IgD-negative memory B cell (primary cell): ENCODE measurements at regions not wholly inside any gene's neighbourhood (a gene's known extent, or its start where the extent isn't known, plus 50 kb on each side); places are given as distances from the start of the nearest gene placed in this dataset.
"Not testable (repeated sequence)": the region's sequence is repeated elsewhere in the genome, so short reads cannot be mapped to it uniquely, and the experiment has no call there.

Experiments used
- H3K27ac Mint-ChIP-seq, 3 donors: one replicate each; pipeline ENCODE4 v1.8.0; 2020 to 2022; ENCODE audit warnings: mild to moderate bottlenecking in 3 of 3, mixed read lengths in 3 of 3, moderate library complexity in 1 of 3
- H3K27me3 Mint-ChIP-seq: one replicate; pipeline ENCODE4 v1.8.0; 2021; ENCODE audit warnings: mixed read lengths
- H3K36me3 Mint-ChIP-seq: one replicate; pipeline ENCODE4 v1.8.0; 2020; ENCODE audit warnings: mild to moderate bottlenecking, mixed read lengths
- H3K4me1 Mint-ChIP-seq, 3 donors: one replicate each; pipeline ENCODE4 v1.8.0; 2020 to 2022; ENCODE audit warnings: mixed read lengths in 3 of 3, mild to moderate bottlenecking in 1 of 3
- H3K4me3 Mint-ChIP-seq, 4 donors: one replicate each; pipeline ENCODE4 v1.8.0; 2020 to 2022; ENCODE audit warnings: mild to moderate bottlenecking in 4 of 4, mixed read lengths in 4 of 4, moderate library complexity in 3 of 4
- H3K9me3 Mint-ChIP-seq, 3 donors: one replicate each; pipeline ENCODE4 v1.8.0; 2020 to 2021; ENCODE audit warnings: mixed read lengths in 3 of 3, mild to moderate bottlenecking in 1 of 3

DNA sequence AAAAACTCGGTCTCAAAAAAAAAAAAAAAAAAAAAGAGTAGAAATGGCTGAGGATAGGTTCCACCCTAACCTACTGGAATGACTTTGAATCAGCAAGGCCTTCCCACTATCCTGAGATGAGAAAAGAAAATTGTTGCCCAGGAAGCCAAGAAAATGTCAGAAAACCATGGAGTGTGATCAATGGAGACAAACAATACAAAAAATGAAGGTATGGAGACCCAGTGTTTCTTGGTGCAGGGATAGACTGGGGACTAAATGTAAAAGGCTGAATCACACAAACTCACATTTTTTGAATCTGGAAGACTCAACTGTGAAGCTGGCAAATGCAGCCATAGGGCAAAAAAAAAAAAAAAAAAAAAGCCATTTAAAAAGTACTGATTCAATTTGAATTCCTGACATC lies 364.3 kb upstream of the ANKRD30A start:
- H3K36me3 Mint-ChIP-seq = no peaks in the 10 kb centered on the region
- H3K27me3 Mint-ChIP-seq = no peaks in the 10 kb centered on the region
- no peak overlapping the region for H3K4me3 Mint-ChIP-seq
- H3K9me3 Mint-ChIP-seq = peaks cover 0 to 2% (median 0%) of the 10 kb centered on the region in 3 donors
- H3K27ac Mint-ChIP-seq = no peak overlapping the region
- no peaks in the 10 kb centered on the region for H3K4me1 Mint-ChIP-seq

DNA sequence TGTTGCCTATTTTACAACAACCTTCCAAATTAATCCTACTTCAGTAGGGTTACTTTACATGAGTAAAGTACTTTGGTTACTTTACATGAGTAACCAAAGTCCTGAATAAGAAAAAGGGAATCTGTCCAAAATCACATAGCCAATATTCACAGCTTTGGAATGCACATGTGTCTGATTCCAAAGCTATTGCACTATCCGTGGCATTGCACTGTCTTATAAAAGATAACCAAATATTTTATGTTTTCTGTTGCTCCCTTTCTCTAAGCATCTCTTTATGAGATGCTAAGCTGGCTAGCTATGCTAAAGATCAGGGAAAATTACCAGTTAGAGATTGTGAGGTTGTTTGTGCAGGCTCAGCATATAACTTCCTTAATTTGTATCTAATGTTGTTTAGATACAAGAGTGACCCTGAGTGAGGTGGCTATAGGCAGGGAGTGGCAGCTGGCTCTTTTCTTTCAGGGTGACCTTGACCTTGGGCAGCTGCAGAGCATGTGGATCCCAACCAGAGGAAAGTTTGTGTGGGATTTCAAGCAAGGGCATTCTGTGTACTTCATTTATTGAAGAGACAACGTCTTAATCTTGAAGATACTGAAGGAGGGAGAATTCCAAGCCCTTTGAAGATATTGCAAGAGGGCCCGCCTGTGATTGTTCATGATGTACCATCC lies 366.1 kb upstream of the ANKRD30A start:
- no peaks in the 10 kb centered on the region for H3K36me3 Mint-ChIP-seq
- no peak overlapping the region for H3K4me3 Mint-ChIP-seq
- no peak overlapping the region for H3K27ac Mint-ChIP-seq
- H3K9me3 Mint-ChIP-seq = peaks cover 0 to 2% (median 0%) of the 10 kb centered on the region in 3 donors
- no peaks in the 10 kb centered on the region for H3K27me3 Mint-ChIP-seq
- no peaks in the 10 kb centered on the region for H3K4me1 Mint-ChIP-seq

DNA sequence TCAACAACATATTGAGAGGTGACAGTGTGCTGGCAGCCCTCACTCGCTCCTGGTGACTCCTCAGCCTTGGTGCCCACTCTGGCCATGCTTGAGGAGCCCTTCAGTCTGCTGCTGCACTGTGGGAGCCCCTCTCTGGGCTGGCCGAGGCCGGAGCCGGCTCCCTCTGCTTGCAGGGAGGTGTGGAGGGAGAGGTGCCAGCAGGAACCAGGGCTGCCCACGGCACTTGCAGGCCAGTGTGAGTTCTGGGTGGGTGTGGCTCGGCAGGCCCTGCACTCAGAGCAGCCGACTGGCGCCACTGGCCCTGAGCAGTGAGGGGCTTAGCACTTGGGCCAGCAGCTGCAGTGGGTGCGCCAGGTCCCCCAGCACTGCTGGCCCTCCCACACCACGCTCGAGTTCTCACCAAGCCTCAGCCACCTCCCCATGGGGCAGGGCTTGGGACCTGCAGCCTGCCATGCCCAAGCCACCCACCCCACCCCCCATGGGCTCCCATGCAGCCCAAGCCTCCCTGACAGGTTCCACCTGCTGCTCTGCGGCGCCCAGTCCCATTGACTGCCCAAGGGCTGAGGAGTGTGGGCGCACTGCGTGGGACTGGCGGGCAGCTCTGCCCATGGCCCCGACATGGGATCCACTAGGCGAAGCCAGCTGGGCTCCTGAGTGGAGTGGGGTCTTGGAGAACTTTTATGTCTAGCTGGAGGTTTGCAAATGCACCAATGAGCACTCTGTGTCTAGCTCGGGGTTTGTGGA lies 377.1 kb upstream of the ANKRD30A start:
- Mint-ChIP-seq H3K9me3 (peaks cover 0 to 5% (median 3%) of the 10 kb centered on the region in 3 donors), H3K4me1 (no peaks in the 10 kb centered on the region), H3K27ac (no peak overlapping the region), H3K36me3 (peaks cover 2% of the 10 kb centered on the region), H3K27me3 (no peaks in the 10 kb centered on the region), H3K4me3 (no peak overlapping the region)

DNA sequence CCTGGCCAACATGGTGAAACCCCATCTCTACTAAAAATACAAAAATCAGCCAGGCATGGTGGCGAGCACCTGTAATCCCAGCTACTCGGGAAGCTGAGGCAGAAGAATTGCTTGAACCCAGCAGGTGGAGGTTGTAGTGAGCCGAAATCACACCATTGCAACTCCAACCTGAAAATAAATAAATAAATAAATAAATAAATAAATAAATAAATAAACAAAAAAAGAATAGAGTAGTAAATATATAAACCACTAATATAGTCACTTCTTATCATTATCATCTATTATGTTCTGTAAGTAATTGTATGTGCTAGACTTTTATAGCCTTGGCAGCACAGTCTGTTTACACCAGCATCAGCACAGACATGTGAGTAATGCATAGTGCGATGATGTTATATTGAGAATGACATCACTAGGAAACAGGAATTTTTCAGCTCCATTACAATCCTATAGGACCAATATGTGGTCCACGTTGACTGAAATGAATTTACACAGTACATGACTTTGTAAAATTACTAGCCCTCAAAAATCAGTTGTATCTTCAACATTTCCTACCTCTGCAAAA lies 385.4 kb upstream of the ANKRD30A start:
- Mint-ChIP-seq H3K9me3 (peaks cover 0 to 4% (median 0%) of the 10 kb centered on the region in 3 donors), H3K27ac (no peak overlapping the region), H3K27me3 (no peaks in the 10 kb centered on the region), H3K4me3 (no peak overlapping the region), H3K4me1 (peaks cover 0 to 2% (median 0%) of the 10 kb centered on the region in 3 donors), H3K36me3 (no peaks in the 10 kb centered on the region)

DNA sequence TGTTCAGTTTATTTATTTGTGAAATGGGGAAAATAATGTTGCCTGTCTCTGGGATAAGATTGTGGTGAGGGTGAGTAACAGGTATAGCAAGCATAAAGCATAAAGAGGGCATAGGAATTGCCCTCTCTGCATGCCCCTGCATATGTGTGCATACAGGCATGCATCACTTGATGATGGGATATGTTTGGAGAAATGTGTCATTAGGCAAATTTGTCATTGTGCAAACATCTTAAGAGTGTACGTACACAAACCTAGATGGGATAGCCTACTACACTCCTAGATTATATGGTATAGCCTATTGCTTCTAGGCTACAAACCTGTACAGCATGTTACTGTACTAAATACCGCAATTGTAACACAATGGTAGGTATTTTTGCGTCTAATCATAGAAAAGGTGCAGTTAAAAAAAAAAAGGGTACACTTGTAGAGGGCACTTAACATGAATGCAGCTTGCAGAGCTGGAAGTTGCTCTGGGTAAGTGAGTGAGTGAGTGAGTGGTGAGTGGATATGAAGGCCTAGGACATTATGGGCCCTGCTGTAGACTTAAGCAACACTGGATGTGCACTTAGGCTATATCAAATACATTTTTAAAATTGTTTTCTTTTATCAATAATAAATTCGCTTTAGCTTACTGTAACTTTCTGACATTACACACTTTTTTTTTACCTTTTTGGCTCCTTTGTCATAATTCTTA lies 386.5 kb upstream of the ANKRD30A start:
- Mint-ChIP-seq H3K9me3 (peaks cover 0 to 4% (median 0%) of the 10 kb centered on the region in 3 donors), H3K27me3 (no peaks in the 10 kb centered on the region), H3K4me1 (peaks cover 0 to 2% (median 0%) of the 10 kb centered on the region in 3 donors), H3K27ac (no peak overlapping the region), H3K4me3 (no peak overlapping the region), H3K36me3 (no peaks in the 10 kb centered on the region)

DNA sequence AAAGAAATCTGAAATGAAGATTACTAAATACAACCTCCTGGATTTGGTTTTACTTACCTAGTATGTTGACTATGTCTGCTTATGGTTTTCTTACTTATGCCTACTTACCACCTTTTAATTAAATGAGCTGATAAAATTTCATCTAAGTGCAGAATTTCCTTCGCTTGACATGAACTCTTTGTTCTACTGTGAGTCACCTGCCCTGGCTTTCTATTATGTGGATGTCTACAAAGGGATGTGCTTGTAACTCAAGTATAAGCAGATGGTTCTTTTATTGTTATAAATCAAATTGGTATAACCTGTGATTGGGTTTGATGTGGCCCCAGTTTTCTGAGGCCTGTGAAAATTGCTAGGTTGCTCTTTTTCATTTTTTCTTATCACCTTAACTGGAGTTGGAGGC lies 389.1 kb upstream of the ANKRD30A start:
- no peaks in the 10 kb centered on the region for H3K27me3 Mint-ChIP-seq
- H3K9me3 Mint-ChIP-seq = peaks cover 0 to 4% (median 0%) of the 10 kb centered on the region in 3 donors
- H3K27ac Mint-ChIP-seq = no peak overlapping the region

DNA sequence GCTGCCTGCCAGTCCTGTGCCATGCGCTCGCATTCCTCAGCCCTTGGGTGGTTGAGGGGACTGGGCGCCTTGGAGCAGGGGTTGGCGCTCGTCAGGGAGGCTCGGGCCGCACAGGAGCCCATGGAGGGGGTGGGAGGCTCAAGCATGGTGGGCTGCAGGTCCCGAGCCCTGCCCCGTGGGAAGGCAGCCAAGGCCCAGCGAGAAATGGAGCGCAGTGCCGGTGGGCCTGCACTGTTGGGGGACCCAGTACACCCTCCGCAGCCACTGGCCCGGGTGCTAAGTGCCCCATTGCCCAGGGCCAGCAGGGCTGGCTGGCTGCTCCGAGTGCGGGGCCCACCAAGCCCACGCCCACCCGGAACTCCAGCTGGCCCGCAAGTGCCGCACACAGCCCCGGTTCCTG lies 390.8 kb upstream of the ANKRD30A start:
- H3K9me3 Mint-ChIP-seq, H3K4me3 Mint-ChIP-seq, H3K4me1 Mint-ChIP-seq, H3K27ac Mint-ChIP-seq, H3K36me3 Mint-ChIP-seq, H3K27me3 Mint-ChIP-seq: not testable (repeated sequence)

More for the DNA sequence above, 389.1 kb upstream of the ANKRD30A start:
- peaks cover 0 to 2% (median 0%) of the 10 kb centered on the region in 3 donors for H3K4me1 Mint-ChIP-seq
- no peak overlapping the region for H3K4me3 Mint-ChIP-seq
- no peaks in the 10 kb centered on the region for H3K36me3 Mint-ChIP-seq

DNA sequence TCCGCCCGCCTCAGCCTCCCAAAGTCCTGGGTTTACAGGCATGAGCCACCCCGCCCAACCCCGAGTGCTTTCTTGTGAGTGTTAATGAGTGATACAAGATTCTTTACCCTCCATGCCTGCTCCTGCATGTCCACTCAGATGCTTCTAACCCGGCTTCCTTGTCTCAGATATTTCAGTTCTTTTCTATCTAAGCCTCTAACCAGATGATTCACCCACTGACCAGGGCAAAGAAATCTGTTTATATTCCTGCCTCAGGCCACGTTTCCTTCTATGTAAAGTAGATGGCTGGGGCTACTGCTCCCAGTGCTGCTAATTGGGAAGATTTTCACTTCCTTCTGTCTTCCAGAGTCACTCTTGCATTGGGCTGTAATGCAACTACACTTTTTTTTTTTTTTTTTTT lies 395.1 kb upstream of the ANKRD30A start:
- no peak overlapping the region for H3K4me3 Mint-ChIP-seq
- H3K4me1 Mint-ChIP-seq = no peaks in the 10 kb centered on the region
- peaks cover 0 to 6% (median 3%) of the 10 kb centered on the region in 3 donors for H3K9me3 Mint-ChIP-seq
- H3K27me3 Mint-ChIP-seq = no peaks in the 10 kb centered on the region
- no peaks in the 10 kb centered on the region for H3K36me3 Mint-ChIP-seq
- no peak overlapping the region for H3K27ac Mint-ChIP-seq

DNA sequence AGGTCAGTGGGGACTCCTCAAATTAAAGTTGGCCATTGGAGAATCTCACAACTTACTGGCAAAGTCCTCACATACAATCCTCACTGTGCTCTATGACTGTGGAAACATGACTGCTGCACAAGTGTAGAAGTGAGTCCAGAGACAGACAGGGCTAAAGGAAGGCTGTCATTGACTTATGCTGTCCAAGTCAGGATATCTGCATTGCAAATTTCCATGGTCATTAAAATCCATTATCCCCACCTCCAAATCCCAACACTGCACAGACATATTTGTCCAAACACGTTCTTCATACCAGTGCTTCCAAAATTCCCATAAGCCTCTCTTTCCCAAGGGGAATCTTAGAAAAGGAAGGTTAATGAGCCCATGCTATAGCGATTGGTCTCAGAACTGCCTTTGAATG lies 396.8 kb upstream of the ANKRD30A start:
- Mint-ChIP-seq H3K4me3 (no peak overlapping the region), H3K36me3 (no peaks in the 10 kb centered on the region), H3K4me1 (no peaks in the 10 kb centered on the region), H3K27me3 (no peaks in the 10 kb centered on the region), H3K9me3 (peaks cover 0 to 6% (median 3%) of the 10 kb centered on the region in 3 donors), H3K27ac (no peak overlapping the region)

DNA sequence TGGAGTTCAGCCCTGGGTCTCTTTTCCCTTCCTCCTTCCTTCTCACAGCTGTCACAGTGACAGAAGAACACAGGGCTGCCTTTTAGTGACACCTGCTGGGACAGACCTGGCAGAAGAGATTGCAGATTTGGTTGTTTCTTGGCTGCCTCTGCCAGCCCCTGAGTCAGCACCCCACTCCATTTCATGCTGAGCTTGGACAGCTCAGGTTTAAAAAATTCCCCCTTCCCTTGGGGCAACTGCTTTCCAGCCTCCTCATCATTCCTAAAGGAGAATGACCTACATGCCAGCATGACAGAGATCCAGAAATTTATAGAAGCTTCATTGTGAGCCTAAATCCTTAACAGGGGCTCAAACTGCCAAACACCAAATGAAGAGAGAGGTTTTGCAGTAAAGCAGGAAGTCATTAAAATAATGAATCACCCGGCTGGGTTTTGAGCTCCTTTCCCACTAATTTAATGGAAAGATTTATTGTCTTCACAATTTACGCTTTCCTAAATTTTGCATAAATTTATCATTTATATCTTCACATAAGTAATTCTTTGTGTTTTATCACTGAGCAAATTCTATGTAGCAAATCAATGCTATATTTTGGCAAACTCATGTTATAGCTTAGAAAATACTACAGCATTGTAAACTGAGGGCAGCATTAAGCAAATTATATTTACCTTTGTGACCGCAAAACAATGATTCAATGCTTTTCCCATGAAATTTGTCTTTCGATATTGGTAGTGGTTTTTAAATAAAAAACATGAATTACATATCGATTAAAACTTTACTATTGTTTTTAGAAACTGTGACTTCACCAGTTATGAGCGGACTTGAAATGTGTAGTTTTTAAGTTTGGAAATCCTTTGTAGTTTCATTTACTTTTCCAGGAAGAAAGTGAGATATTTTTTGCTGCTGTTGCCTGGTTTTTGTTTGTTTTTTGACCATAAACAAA lies 399.5 kb upstream of the ANKRD30A start:
- no peaks in the 10 kb centered on the region for H3K4me1 Mint-ChIP-seq
- no peaks in the 10 kb centered on the region for H3K27me3 Mint-ChIP-seq

DNA sequence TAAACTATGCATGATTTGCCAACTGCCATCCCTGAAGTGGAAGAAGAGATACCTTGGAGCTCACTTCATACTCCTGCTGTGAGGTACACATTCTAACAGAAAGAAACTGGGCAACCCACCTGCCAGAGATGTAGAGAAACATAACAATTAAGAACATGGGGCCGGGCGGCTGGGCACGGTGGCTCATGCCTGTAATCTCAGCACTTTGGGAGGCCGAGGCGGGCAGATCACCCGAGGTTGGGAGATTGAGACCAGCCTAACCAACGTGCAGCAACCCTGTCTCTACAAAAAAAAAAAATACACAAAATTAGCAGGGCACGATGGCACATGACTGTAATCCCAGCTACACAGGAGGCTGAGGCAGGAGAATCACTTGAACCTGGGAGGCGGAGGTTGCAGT lies 402.6 kb upstream of the ANKRD30A start:
- Mint-ChIP-seq H3K4me3 (no peak overlapping the region), H3K9me3 (peaks cover 0 to 2% (median 0%) of the 10 kb centered on the region in 3 donors), H3K27ac (no peak overlapping the region), H3K27me3 (no peaks in the 10 kb centered on the region), H3K36me3 (peaks cover 2% of the 10 kb centered on the region), H3K4me1 (no peaks in the 10 kb centered on the region)

More for the DNA sequence above, 399.5 kb upstream of the ANKRD30A start:
- no peak overlapping the region for H3K27ac Mint-ChIP-seq
- no peak overlapping the region for H3K4me3 Mint-ChIP-seq
- peaks cover 0 to 6% (median 2%) of the 10 kb centered on the region in 3 donors for H3K9me3 Mint-ChIP-seq
- H3K36me3 Mint-ChIP-seq = no peaks in the 10 kb centered on the region

DNA sequence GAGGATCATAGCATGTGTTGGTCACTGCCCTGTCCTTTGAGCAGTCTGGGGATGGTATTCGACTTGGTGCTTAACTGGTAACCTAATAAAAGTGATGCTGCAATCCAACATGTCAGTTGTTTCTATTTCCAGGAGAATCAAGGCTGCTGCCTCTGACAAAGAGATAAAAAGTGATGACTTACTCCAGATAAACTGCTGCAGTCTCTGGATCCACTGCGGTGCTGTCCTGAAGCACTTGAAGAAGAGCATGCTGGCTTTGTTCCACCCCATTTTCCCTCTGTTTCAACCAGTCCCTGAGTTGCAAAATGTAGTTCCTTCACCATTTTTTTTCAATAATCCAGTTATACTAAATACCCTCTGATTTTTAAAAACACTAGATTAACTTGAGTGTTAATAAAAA lies 403.5 kb upstream of the ANKRD30A start:
- Mint-ChIP-seq H3K4me3 (no peak overlapping the region), H3K9me3 (peaks cover 0 to 4% (median 4%) of the 10 kb centered on the region in 3 donors), H3K36me3 (peaks cover 3% of the 10 kb centered on the region), H3K4me1 (no peaks in the 10 kb centered on the region), H3K27me3 (no peaks in the 10 kb centered on the region), H3K27ac (no peak overlapping the region)

DNA sequence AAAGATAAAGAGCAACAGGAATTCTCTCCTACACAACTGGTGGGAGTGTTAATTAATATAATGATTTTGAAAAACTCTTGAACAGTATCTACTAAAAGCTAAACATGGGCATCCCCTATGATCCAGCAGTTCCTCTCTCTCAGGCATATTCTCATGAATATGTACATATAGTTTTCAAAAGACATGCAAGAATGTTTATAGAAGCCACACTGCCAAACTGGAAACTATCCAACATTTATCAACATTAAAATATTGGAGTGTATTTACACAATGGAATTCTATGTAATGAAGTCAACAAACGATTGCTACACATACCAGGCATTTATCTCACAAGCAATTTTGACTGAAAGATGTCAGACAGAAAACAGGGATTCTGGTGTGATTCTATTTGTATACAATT lies 404.5 kb upstream of the ANKRD30A start:
- Mint-ChIP-seq H3K27me3 (no peaks in the 10 kb centered on the region), H3K9me3 (peaks cover 0 to 4% (median 4%) of the 10 kb centered on the region in 3 donors), H3K4me3 (no peak overlapping the region), H3K36me3 (peaks cover 3% of the 10 kb centered on the region), H3K27ac (no peak overlapping the region), H3K4me1 (no peaks in the 10 kb centered on the region)

DNA sequence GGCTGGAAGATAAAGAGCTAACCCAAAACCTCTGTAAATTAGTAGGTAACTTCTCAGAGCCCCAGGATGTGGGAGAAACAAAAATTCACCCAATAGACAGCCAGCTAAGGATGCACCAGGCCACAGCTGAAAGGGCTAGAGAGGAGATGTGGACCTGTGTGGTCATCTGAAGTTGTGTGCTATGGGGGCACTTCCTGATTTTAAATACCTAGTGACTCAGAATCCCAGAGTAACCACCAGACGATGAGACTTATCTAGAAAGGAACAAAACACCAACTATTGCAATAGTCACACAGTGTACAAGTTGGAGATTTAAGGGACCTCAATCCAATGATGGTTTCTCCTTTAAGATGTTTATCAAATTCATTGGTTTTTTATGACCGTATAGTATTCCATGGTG lies 408.3 kb upstream of the ANKRD30A start:
- H3K4me1 Mint-ChIP-seq = no peaks in the 10 kb centered on the region
- H3K9me3 Mint-ChIP-seq = peaks cover 0 to 4% (median 4%) of the 10 kb centered on the region in 3 donors
- peaks cover 2% of the 10 kb centered on the region for H3K27me3 Mint-ChIP-seq
- no peak overlapping the region for H3K27ac Mint-ChIP-seq
- peaks cover 3% of the 10 kb centered on the region for H3K36me3 Mint-ChIP-seq
- no peak overlapping the region for H3K4me3 Mint-ChIP-seq
